Peyer's patch (tissue), 4 donors: ENCODE measurements at regions not wholly inside any gene's neighbourhood (a gene's known extent, or its start where the extent isn't known, plus 50 kb on each side); places are given as distances from the start of the nearest gene placed in this dataset.
"Not testable (repeated sequence)": the region's sequence is repeated elsewhere in the genome, so short reads cannot be mapped to it uniquely, and the experiment has no call there.

Source experiments
- CTCF ChIP-seq, 6 experiments: fragments of 450-650 bp in 4 of 6; fragments of 200-600 bp in 2 of 6; sonication (generic) in 1 of 6; IDR thresholded peaks; one replicate each; pipeline ENCODE4 v1.5.1; 2017 to 2019; ENCODE audit warnings: antibody characterized with exemption in 6 of 6, mild to moderate bottlenecking in 3 of 6, moderate library complexity in 1 of 6
- POLR2A ChIP-seq, 2 donors: fragments of 450-650 bp; IDR thresholded peaks; one replicate each; pipeline ENCODE4 v1.5.1; 2017; ENCODE audit warnings: antibody characterized with exemption in 2 of 2, mild to moderate bottlenecking in 2 of 2, moderate library complexity in 2 of 2

DNA sequence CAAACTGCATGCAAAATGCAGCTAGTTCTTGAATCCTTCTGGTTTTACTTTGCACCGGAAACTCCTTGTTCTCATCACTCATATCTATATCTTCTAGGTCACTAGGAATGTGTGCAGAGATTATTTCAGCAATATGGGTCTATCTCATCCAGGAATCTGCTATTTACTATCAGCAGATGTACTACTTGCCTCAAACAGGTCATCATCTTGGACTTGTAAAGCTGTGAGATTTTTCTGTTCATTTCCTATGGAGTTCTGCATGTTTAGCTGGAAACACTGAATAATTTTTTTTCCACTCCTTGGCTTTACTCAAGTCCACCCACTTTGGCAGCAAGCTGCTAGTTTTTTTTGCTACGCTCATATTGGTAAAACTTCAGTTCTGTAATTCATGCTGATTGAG, 334.8 kb downstream of the RPIA start:
- TF ChIP-seq CTCF, POLR2A (IDR thresholded peaks at IDR 0.05): not testable (repeated sequence)
